GM23338 (cell line): ENCODE measurements at regions not wholly inside any gene's neighbourhood (a gene's known extent, or its start where the extent isn't known, plus 50 kb on each side); places are given as distances from the start of the nearest gene placed in this dataset.

Source experiments
- ATAC-seq: fragments of 200-7000 bp; cut with Tn5 transposase; 3 replicates; pipeline ENCODE4 v1.9.1; 2020
- DNase-seq: peaks from one replicate; pipeline ENCODE4 v3.0.0-alpha.2; 2015; ENCODE audit warnings: low spot score
- H2AFZ ChIP-seq: fragments of 200-600 bp; sonication (generic); 2 replicates; pipeline ENCODE4 v1.8.0; 2016; ENCODE audit warnings: antibody characterized with exemption, mild to moderate bottlenecking, moderate library complexity
- H3F3A ChIP-seq: fragments of 200-600 bp; sonication (generic); replicated peaks from 2 replicates; pipeline ENCODE4 v1.8.0; 2017; ENCODE audit warnings: antibody characterized with exemption, mixed run types, low read depth
- H3K27ac ChIP-seq: fragments of 200-600 bp; sonication (generic); 2 replicates; pipeline ENCODE4 v1.6.1; 2016; ENCODE audit warnings: low read depth
- H3K27me3 ChIP-seq: fragments of 200-600 bp; sonication (generic); 2 replicates; pipeline ENCODE4 v1.8.0; 2016; ENCODE audit warnings: mild to moderate bottlenecking, mixed run types, moderate library complexity; ENCODE audit not compliant: insufficient read depth
- H3K36me3 ChIP-seq: fragments of 200-600 bp; sonication (generic); 2 replicates; pipeline ENCODE4 v1.8.0; 2016; ENCODE audit warnings: mild to moderate bottlenecking; ENCODE audit not compliant: insufficient read depth
- H3K4me1 ChIP-seq: fragments of 200-600 bp; sonication (generic); 2 replicates; pipeline ENCODE4 v1.8.0; 2016; ENCODE audit warnings: mild to moderate bottlenecking, moderate library complexity; ENCODE audit not compliant: insufficient read depth
- H3K4me2 ChIP-seq: fragments of 200-600 bp; sonication (generic); 2 replicates; pipeline ENCODE4 v1.7.1; 2017; ENCODE audit warnings: mixed run types
- H3K4me3 ChIP-seq: fragments of 200-600 bp; sonication (generic); 2 replicates; pipeline ENCODE4 v1.6.1; 2016; ENCODE audit warnings: mixed run types
- H3K79me2 ChIP-seq: fragments of 200-600 bp; sonication (generic); replicated peaks from 2 replicates; pipeline ENCODE4 v1.8.0; 2017; ENCODE audit warnings: mild to moderate bottlenecking; ENCODE audit not compliant: insufficient read depth
- H3K9me2 ChIP-seq: fragments of 200-600 bp; sonication (generic); 2 replicates; pipeline ENCODE4 v1.8.0; 2017; ENCODE audit not compliant: insufficient read depth
- H4K20me1 ChIP-seq: fragments of 200-600 bp; sonication (generic); replicated peaks from 2 replicates; pipeline ENCODE4 v1.8.0; 2017; ENCODE audit warnings: mild to moderate bottlenecking; ENCODE audit not compliant: insufficient read depth
- H3K27ac Mint-ChIP-seq: 2 replicates; pipeline ENCODE4 v1.8.0; 2020; ENCODE audit warnings: inconsistent platforms, mild to moderate bottlenecking, moderate library complexity, mixed read lengths
- H3K27me3 Mint-ChIP-seq: 3 replicates; pipeline ENCODE4 v1.8.0; 2022; ENCODE audit warnings: low read depth, mild to moderate bottlenecking, moderate library complexity, mixed read lengths, inconsistent platforms; ENCODE audit not compliant: insufficient read depth, poor library complexity
- H3K36me3 Mint-ChIP-seq: 3 replicates; pipeline ENCODE4 v1.8.0; 2021; ENCODE audit warnings: low read depth, mild to moderate bottlenecking, inconsistent platforms, moderate library complexity, mixed read lengths
- H3K4me1 Mint-ChIP-seq: 3 replicates; pipeline ENCODE4 v1.8.0; 2020; ENCODE audit warnings: mild to moderate bottlenecking, inconsistent platforms, mixed read lengths
- H3K4me3 Mint-ChIP-seq: 3 replicates; pipeline ENCODE4 v1.8.0; 2021; ENCODE audit warnings: moderate library complexity, mild to moderate bottlenecking, inconsistent platforms, mixed read lengths
- H3K9me3 Mint-ChIP-seq: 3 replicates; pipeline ENCODE4 v1.8.0; 2020; ENCODE audit warnings: moderate library complexity, mild to moderate bottlenecking, inconsistent platforms, mixed read lengths
- CTCF ChIP-seq, 2 experiments: fragments of 200-600 bp in 1 of 2; sonication (generic) in 1 of 2; conservative IDR thresholded peaks; 2 replicates each; pipeline versions ENCODE4 v1.5.1 to v1.6.1; 2016 to 2017; ENCODE audit warnings: antibody characterized with exemption in 2 of 2, low read depth in 2 of 2, mild to moderate bottlenecking in 2 of 2, moderate library complexity in 1 of 2
- EZH2 ChIP-seq: fragments of 200-600 bp; sonication (generic); IDR thresholded peaks from one replicate; pipeline ENCODE4 v1.8.0; 2017; ENCODE audit warnings: antibody characterized with exemption, mild to moderate bottlenecking, low read depth; ENCODE audit not compliant: unreplicated experiment
- POLR2AphosphoS5 ChIP-seq: IDR thresholded peaks from 2 replicates; pipeline ENCODE4 v1.6.1; 2016; ENCODE audit warnings: antibody characterized with exemption, low read depth
- ZNF331 ChIP-seq: fragments of 250-450 bp; sonication (Bioruptor Pico); IDR thresholded peaks from 2 replicates; pipeline ENCODE4 v1.5.0; 2020; ENCODE audit warnings: low read depth, mild to moderate bottlenecking, moderate library complexity
- ZNF462 ChIP-seq: fragments of 250-450 bp; sonication (Bioruptor Pico); IDR thresholded peaks from 2 replicates; pipeline ENCODE4 v1.5.0; 2020; ENCODE audit warnings: mild to moderate bottlenecking, moderate library complexity

GRCh38 chrX:7219153-7219705 lies 71.3 kb upstream of the PUDP start (continued):
- TF ChIP-seq ZNF462 (no peak), EZH2 (no peak), POLR2AphosphoS5 (no peak), ZNF331 (CRISPR knock-in tag) (no peak)

- Histone ChIP-seq H3F3A (no peaks in the 10 kb centered on the region), H3K9me2 (no peaks in the 10 kb centered on the region), H3K79me2 (no peaks in the 10 kb centered on the region), H3K27me3 (no peaks in the 10 kb centered on the region), H3K4me3 (no peak overlapping the region), H3K36me3 (no peaks in the 10 kb centered on the region), H3K4me2 (no peak overlapping the region), H2AFZ (no peak overlapping the region), H3K27ac (no peak overlapping the region), H3K4me1 (peaks cover 6% of the 10 kb centered on the region), H4K20me1 (no peaks in the 10 kb centered on the region)
- Mint-ChIP-seq H3K27ac (no peak overlapping the region; the same call in 1 of the 2 replicates), H3K36me3 (no peaks in the 10 kb centered on the region), H3K4me3 (no peak overlapping the region), H3K27me3 (no peaks in the 10 kb centered on the region), H3K4me1 (peaks cover 7% of the 10 kb centered on the region; the same call in 2 of the 3 replicates), H3K9me3 (no peaks in the 10 kb centered on the region)
- ATAC-seq (no peak), DNase-seq (peak; percentile 24)
- TF ChIP-seq ZNF462 (no peak), CTCF (conservative IDR thresholded peaks at IDR 0.05; ENCODE audit: low read depth in 2 of 2) (no peak), ZNF331 (CRISPR knock-in tag) (no peak)
Observed at GRCh38 chrX:7218321-7219152, 70.6 kb upstream of the PUDP start.
